ENCODE measurements at regions not wholly inside any gene's neighbourhood (a gene's known extent, or its start where the extent isn't known, plus 50 kb on each side); places are given as distances from the start of the nearest gene placed in this dataset.

DNA sequence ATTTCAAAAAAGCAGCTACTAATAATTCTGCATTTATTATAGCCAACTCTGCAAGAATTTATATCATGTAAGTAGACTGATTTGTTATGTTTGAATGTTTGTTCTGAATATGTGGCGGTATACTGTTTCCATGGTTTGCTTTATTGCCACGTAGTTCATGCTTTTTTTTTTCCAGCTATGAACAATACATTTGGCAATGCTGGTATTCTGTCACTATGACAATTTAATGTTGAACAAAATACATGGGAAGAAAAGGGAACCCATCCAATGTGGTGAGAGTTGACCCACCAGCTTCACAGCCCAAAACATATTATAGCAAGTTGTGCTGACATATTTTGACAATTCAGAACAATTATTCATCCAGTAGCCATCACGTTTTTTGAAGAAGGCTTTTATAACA lies 145.6 kb downstream of the CCDC71L start:
- TF ChIP-seq, protein P1, sequence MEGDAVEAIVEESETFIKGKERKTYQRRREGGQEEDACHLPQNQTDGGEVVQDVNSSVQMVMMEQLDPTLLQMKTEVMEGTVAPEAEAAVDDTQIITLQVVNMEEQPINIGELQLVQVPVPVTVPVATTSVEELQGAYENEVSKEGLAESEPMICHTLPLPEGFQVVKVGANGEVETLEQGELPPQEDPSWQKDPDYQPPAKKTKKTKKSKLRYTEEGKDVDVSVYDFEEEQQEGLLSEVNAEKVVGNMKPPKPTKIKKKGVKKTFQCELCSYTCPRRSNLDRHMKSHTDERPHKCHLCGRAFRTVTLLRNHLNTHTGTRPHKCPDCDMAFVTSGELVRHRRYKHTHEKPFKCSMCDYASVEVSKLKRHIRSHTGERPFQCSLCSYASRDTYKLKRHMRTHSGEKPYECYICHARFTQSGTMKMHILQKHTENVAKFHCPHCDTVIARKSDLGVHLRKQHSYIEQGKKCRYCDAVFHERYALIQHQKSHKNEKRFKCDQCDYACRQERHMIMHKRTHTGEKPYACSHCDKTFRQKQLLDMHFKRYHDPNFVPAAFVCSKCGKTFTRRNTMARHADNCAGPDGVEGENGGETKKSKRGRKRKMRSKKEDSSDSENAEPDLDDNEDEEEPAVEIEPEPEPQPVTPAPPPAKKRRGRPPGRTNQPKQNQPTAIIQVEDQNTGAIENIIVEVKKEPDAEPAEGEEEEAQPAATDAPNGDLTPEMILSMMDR (IDR thresholded peaks at IDR 0.05): no peak
- no peak for TF ChIP-seq POLR2A (IDR thresholded peaks at IDR 0.05)
